ENCODE measurements at regions not wholly inside any gene's neighbourhood (a gene's known extent, or its start where the extent isn't known, plus 50 kb on each side); places are given as distances from the start of the nearest gene placed in this dataset.

GRCh38 chr10:113979409-113979808 is 64.3 kb upstream of the ADRB1 start:
- WGBS, result 86% methylated on average over 7 of the region's 7 CpGs
- no peaks in the 10 kb centered on the region for H3K27me3 ChIP-seq
- DNase-seq (ENCODE audit: extremely low spot score), result no peak
- TF ChIP-seq CTCF (IDR thresholded peaks at IDR 0.05), result no peak
- no peak for TF ChIP-seq POLR2A (IDR thresholded peaks at IDR 0.05; ENCODE audit: low read depth)
- TF ChIP-seq EP300 (IDR thresholded peaks at IDR 0.05), result no peak
- TF ChIP-seq POLR2AphosphoS5 (IDR thresholded peaks at IDR 0.05), result no peak
- peaks cover 0 to 21% (median 4%) of the 10 kb centered on the region in 4 donors for H3K4me1 ChIP-seq
- no peaks in the 10 kb centered on the region for H3K36me3 ChIP-seq
- H3K9me3 ChIP-seq, result no peaks in the 10 kb centered on the region
- H3K27ac ChIP-seq (replicated peaks in 1 of 4), result no peak overlapping the region
- no peak overlapping the region for H3K4me3 ChIP-seq
- intact Hi-C loops (cut with DNase I), result no loop called here

DNA sequence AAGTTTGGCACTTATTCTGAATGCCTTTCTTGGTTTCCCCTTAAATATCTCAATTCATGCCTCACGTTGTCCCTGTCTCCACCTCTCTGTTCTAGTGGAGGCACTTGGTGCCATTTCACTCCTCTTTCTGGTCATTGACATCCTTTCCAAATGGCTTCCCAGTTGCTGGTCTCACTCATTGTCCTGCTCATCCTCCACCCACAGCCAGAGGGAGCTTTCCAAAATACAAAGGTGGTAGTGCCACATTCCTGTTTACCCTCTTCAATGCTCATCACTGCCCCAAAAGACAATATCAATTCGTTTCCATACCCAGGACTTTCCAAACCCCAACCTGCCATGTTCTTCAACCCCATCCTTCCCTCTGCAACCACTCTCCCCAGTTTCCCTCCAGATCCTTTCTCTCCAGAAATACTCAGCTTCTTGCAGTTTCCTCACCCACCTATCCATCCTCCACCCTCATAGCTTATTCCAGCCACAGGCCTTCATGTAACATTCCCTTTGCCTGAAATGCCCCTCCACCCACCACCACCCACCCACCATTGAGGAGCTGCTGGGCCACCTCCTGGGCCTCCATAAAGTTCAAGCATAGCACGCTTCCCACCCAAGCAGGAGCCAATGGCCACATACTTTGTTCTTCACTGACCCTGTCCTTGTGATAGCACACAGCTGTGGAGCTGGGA is 63.1 kb upstream of the ADRB1 start:
- WGBS, result 87% methylated on average over 3 of the region's 3 CpGs
- Histone ChIP-seq H3K4me3 (no peak overlapping the region), H3K27ac (replicated peaks in 1 of 4) (no peak overlapping the region), H3K27me3 (no peaks in the 10 kb centered on the region), H3K4me1 (peaks cover 0 to 21% (median 4%) of the 10 kb centered on the region in 4 donors), H3K9me3 (no peaks in the 10 kb centered on the region), H3K36me3 (no peaks in the 10 kb centered on the region)
- intact Hi-C loops (cut with DNase I), result no loop called here
- DNase-seq (ENCODE audit: extremely low spot score), result no peak
- TF ChIP-seq POLR2AphosphoS5 (IDR thresholded peaks at IDR 0.05) (no peak), CTCF (IDR thresholded peaks at IDR 0.05) (peak in 2 of 3 experiments; percentile 5 to 16)

- Histone ChIP-seq H3K9me3 (no peaks in the 10 kb centered on the region), H3K27me3 (no peaks in the 10 kb centered on the region), H3K27ac (replicated peaks in 1 of 4) (no peak overlapping the region), H3K36me3 (no peaks in the 10 kb centered on the region), H3K4me1 (peaks cover 0 to 21% (median 4%) of the 10 kb centered on the region in 4 donors), H3K4me3 (no peak overlapping the region)
- intact Hi-C loops (cut with DNase I), result no loop called here
- TF ChIP-seq POLR2AphosphoS5 (IDR thresholded peaks at IDR 0.05), result no peak
- no peak for TF ChIP-seq CTCF (IDR thresholded peaks at IDR 0.05)
- no peak for TF ChIP-seq POLR2A (IDR thresholded peaks at IDR 0.05; ENCODE audit: low read depth)
- no peak for TF ChIP-seq EP300 (IDR thresholded peaks at IDR 0.05)
- no peak for DNase-seq (ENCODE audit: extremely low spot score)
Measured at GRCh38 chr10:113982296-113982695, 61.4 kb upstream of the ADRB1 start.

GRCh38 chr10:113982769-113983168 is 60.9 kb upstream of the ADRB1 start:
- H3K36me3 ChIP-seq, result no peaks in the 10 kb centered on the region
- DNase-seq (ENCODE audit: extremely low spot score), result no peak
- peaks cover 0 to 21% (median 4%) of the 10 kb centered on the region in 4 donors for H3K4me1 ChIP-seq
- no peaks in the 10 kb centered on the region for H3K27me3 ChIP-seq
- intact Hi-C loops (cut with DNase I), result no loop called here
- no peak overlapping the region for H3K27ac ChIP-seq (replicated peaks in 1 of 4)
- no peak overlapping the region for H3K4me3 ChIP-seq
- 67% methylated on average over 4 of the region's 4 CpGs for WGBS
- H3K9me3 ChIP-seq, result no peaks in the 10 kb centered on the region
- no peak for TF ChIP-seq POLR2A (IDR thresholded peaks at IDR 0.05; ENCODE audit: low read depth)
- TF ChIP-seq CTCF (IDR thresholded peaks at IDR 0.05), result no peak
- TF ChIP-seq EP300 (IDR thresholded peaks at IDR 0.05), result no peak

GRCh38 chr10:113983552-113983951 is 60.1 kb upstream of the ADRB1 start:
- H3K27ac ChIP-seq (replicated peaks in 1 of 4), result no peak overlapping the region
- intact Hi-C loops (cut with DNase I), result no loop called here

More at GRCh38 chr10:113983552-113983951, 60.1 kb upstream of the ADRB1 start:
- Histone ChIP-seq H3K36me3 (no peaks in the 10 kb centered on the region), H3K9me3 (no peaks in the 10 kb centered on the region), H3K4me1 (peaks cover 0 to 19% (median 4%) of the 10 kb centered on the region in 4 donors), H3K4me3 (no peak overlapping the region), H3K27me3 (no peaks in the 10 kb centered on the region)
- 90% methylated on average over 2 of the region's 3 CpGs for WGBS
- no peak for TF ChIP-seq POLR2AphosphoS5 (IDR thresholded peaks at IDR 0.05)
- DNase-seq (ENCODE audit: extremely low spot score), result no peak

Measured in esophagus muscularis mucosa (tissue), 4 donors.